ENCODE measurements at regions not wholly inside any gene's neighbourhood (a gene's known extent, or its start where the extent isn't known, plus 50 kb on each side); places are given as distances from the start of the nearest gene placed in this dataset.

- Histone ChIP-seq H3K27ac (no peak overlapping the region), H3K4me1 (ENCODE audit: control insufficient read depth in 1 of 2, insufficient read depth in 1 of 2, low read depth in 1 of 2, low read length in 1 of 2) (no peaks in the 10 kb centered on the region), H3K4me3 (ENCODE audit: low read depth in 1 of 2, low read length in 1 of 2) (no peak overlapping the region), H3K36me3 (no peaks in the 10 kb centered on the region), H3K9me3 (no peaks in the 10 kb centered on the region), H3K27me3 (peaks cover 12% of the 10 kb centered on the region)
- no peak for TF ChIP-seq CTCF (IDR thresholded peaks at IDR 0.05)
Measured at GRCh38 chr21:31448496-31448895, 104.4 kb upstream of the TIAM1 start.

GRCh38 chr21:31447505-31447904 is 103.4 kb upstream of the TIAM1 start:
- H3K27ac ChIP-seq = no peak overlapping the region
- no peak overlapping the region for H3K4me3 ChIP-seq (ENCODE audit: low read depth in 1 of 2, low read length in 1 of 2)
- TF ChIP-seq CTCF (IDR thresholded peaks at IDR 0.05) = no peak
- no peaks in the 10 kb centered on the region for H3K36me3 ChIP-seq
- H3K4me1 ChIP-seq (ENCODE audit: control insufficient read depth in 1 of 2, insufficient read depth in 1 of 2, low read depth in 1 of 2, low read length in 1 of 2) = no peaks in the 10 kb centered on the region
- H3K27me3 ChIP-seq = peaks cover 18% of the 10 kb centered on the region
- no peaks in the 10 kb centered on the region for H3K9me3 ChIP-seq

- Histone ChIP-seq H3K4me3 (ENCODE audit: low read depth in 1 of 2, low read length in 1 of 2) (no peak overlapping the region), H3K9me3 (no peaks in the 10 kb centered on the region), H3K36me3 (no peaks in the 10 kb centered on the region), H3K27me3 (peaks cover 18% of the 10 kb centered on the region), H3K4me1 (ENCODE audit: control insufficient read depth in 1 of 2, insufficient read depth in 1 of 2, low read depth in 1 of 2, low read length in 1 of 2) (no peaks in the 10 kb centered on the region), H3K27ac (no peak overlapping the region)
- TF ChIP-seq CTCF (IDR thresholded peaks at IDR 0.05) = no peak
Measured at GRCh38 chr21:31446226-31446855, 102.3 kb upstream of the TIAM1 start.

- Histone ChIP-seq H3K36me3 (no peaks in the 10 kb centered on the region), H3K27ac (no peak overlapping the region), H3K4me1 (ENCODE audit: control insufficient read depth in 1 of 2, insufficient read depth in 1 of 2, low read depth in 1 of 2, low read length in 1 of 2) (no peaks in the 10 kb centered on the region), H3K9me3 (no peaks in the 10 kb centered on the region), H3K4me3 (ENCODE audit: low read depth in 1 of 2, low read length in 1 of 2) (no peak overlapping the region), H3K27me3 (peaks cover 18% of the 10 kb centered on the region)
- no peak for TF ChIP-seq CTCF (IDR thresholded peaks at IDR 0.05)
Measured at GRCh38 chr21:31445137-31445536, 101.1 kb upstream of the TIAM1 start.

GRCh38 chr21:31443736-31444521 is 99.9 kb upstream of the TIAM1 start:
- no peaks in the 10 kb centered on the region for H3K36me3 ChIP-seq
- H3K27ac ChIP-seq = no peak overlapping the region
- H3K9me3 ChIP-seq = no peaks in the 10 kb centered on the region
- H3K27me3 ChIP-seq = peaks cover 18% of the 10 kb centered on the region
- H3K4me1 ChIP-seq (ENCODE audit: control insufficient read depth in 1 of 2, insufficient read depth in 1 of 2, low read depth in 1 of 2, low read length in 1 of 2) = no peaks in the 10 kb centered on the region
- H3K4me3 ChIP-seq (ENCODE audit: low read depth in 1 of 2, low read length in 1 of 2) = no peak overlapping the region
- TF ChIP-seq CTCF (IDR thresholded peaks at IDR 0.05) = no peak
